KMS-11 (cell line): ENCODE measurements at regions not wholly inside any gene's neighbourhood (a gene's known extent, or its start where the extent isn't known, plus 50 kb on each side); places are given as distances from the start of the nearest gene placed in this dataset.

ENCODE experiments used
- H2AFZ ChIP-seq: fragments of 200-600 bp; sonication (generic); 2 replicates; pipeline ENCODE4 v1.6.1; 2016; ENCODE audit warnings: antibody characterized with exemption, mixed run types, low read depth
- H3K27ac ChIP-seq: fragments of 200-600 bp; sonication (generic); 2 replicates; pipeline ENCODE4 v1.6.1; 2016; ENCODE audit warnings: mild to moderate bottlenecking, mixed run types
- H3K27me3 ChIP-seq: fragments of 200-600 bp; sonication (generic); 2 replicates; pipeline ENCODE4 v1.6.1; 2017; ENCODE audit warnings: mild to moderate bottlenecking, low read depth, mixed run types, moderate library complexity; ENCODE audit not compliant: insufficient read depth
- H3K36me3 ChIP-seq: fragments of 200-600 bp; sonication (generic); 2 replicates; pipeline ENCODE4 v1.6.1; 2017; ENCODE audit warnings: mild to moderate bottlenecking, mixed run types; ENCODE audit not compliant: insufficient read depth
- H3K4me1 ChIP-seq: fragments of 200-600 bp; sonication (generic); 2 replicates; pipeline ENCODE4 v1.6.1; 2016; ENCODE audit warnings: mild to moderate bottlenecking, low read depth, mixed run types; ENCODE audit not compliant: poor library complexity, severe bottlenecking
- H3K4me2 ChIP-seq: fragments of 200-600 bp; sonication (generic); 2 replicates; pipeline ENCODE4 v1.7.0; 2016; ENCODE audit warnings: mild to moderate bottlenecking, mixed run types
- H3K4me3 ChIP-seq: fragments of 200-600 bp; sonication (generic); IDR thresholded peaks from 2 replicates; pipeline ENCODE4 v1.6.1; 2017; ENCODE audit warnings: low read depth, low read length, mixed read lengths; ENCODE audit not compliant: insufficient read depth
- H3K79me2 ChIP-seq: fragments of 200-600 bp; sonication (generic); 2 replicates; pipeline ENCODE4 v1.6.1; 2016; ENCODE audit warnings: low read depth, mixed run types; ENCODE audit not compliant: insufficient read depth
- H3K9ac ChIP-seq: fragments of 200-600 bp; sonication (generic); 2 replicates; pipeline ENCODE4 v1.6.1; 2016; ENCODE audit warnings: mild to moderate bottlenecking, mixed run types
- H4K20me1 ChIP-seq: fragments of 200-600 bp; sonication (generic); 2 replicates; pipeline ENCODE4 v1.6.1; 2016; ENCODE audit warnings: mild to moderate bottlenecking, mixed run types; ENCODE audit not compliant: insufficient read depth
- TF ChIP-seq, protein P1 (sequence below): fragments of 200-600 bp; sonication (generic); conservative IDR thresholded peaks from 2 replicates; pipeline ENCODE4 v1.6.1; 2017; ENCODE audit warnings: low read depth, mild to moderate bottlenecking, antibody characterized with exemption, low read length, moderate library complexity, mixed read lengths

DNA sequence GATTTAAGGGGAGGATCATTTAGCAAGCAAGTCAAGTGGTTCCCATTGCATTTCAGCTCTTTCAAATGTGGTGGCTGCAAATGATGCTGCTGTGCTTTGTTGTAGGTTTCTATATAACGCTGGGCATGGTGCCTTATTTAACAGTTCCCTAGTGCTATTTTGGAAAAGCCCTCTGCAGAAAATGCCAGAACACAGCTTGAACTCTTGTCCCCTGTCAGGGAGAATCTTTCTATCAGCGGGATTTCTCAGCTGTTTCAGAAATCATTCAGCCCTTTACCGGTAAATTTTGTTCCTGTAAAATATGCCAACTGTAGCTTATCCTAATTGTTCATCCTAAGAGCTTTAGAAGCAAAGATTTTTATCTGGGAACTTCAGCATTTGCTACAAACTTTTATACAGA lies 77.8 kb upstream of the DTNA start:
- no peak overlapping the region for H3K4me3 ChIP-seq
- H3K4me1 ChIP-seq, result no peaks in the 10 kb centered on the region
- no peaks in the 10 kb centered on the region for H3K36me3 ChIP-seq
- H3K27ac ChIP-seq, result no peak overlapping the region
- H3K9ac ChIP-seq, result no peak overlapping the region
- no peak overlapping the region for H3K4me2 ChIP-seq
- H2AFZ ChIP-seq, result no peak overlapping the region
- no peaks in the 10 kb centered on the region; the same call in 1 of the 2 replicates for H4K20me1 ChIP-seq
- H3K79me2 ChIP-seq, result no peaks in the 10 kb centered on the region
- no peaks in the 10 kb centered on the region for H3K27me3 ChIP-seq
- TF ChIP-seq, protein P1, sequence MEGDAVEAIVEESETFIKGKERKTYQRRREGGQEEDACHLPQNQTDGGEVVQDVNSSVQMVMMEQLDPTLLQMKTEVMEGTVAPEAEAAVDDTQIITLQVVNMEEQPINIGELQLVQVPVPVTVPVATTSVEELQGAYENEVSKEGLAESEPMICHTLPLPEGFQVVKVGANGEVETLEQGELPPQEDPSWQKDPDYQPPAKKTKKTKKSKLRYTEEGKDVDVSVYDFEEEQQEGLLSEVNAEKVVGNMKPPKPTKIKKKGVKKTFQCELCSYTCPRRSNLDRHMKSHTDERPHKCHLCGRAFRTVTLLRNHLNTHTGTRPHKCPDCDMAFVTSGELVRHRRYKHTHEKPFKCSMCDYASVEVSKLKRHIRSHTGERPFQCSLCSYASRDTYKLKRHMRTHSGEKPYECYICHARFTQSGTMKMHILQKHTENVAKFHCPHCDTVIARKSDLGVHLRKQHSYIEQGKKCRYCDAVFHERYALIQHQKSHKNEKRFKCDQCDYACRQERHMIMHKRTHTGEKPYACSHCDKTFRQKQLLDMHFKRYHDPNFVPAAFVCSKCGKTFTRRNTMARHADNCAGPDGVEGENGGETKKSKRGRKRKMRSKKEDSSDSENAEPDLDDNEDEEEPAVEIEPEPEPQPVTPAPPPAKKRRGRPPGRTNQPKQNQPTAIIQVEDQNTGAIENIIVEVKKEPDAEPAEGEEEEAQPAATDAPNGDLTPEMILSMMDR, result no peak

DNA sequence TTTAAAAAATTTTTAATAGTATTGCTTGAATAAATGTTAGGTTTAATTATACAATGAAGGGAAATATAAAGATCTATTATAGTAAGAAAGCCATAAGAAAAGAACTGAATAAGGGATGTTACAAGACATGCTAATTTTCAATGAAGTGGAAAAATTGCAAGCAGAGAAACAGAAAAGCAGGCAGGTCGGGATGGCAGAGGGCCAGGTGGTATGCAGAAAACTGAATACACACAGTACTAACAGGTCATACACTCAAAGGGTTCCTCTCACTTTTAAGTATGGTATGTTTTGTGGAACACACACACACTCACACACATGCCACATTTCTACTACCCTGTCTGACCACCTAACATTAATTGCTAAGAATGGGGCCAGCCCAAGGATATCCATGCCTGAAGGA lies 76.7 kb upstream of the DTNA start:
- Histone ChIP-seq H3K4me1 (no peaks in the 10 kb centered on the region), H3K4me3 (no peak overlapping the region), H3K27ac (no peak overlapping the region), H3K36me3 (no peaks in the 10 kb centered on the region), H3K4me2 (no peak overlapping the region), H4K20me1 (no peaks in the 10 kb centered on the region; the same call in 1 of the 2 replicates), H3K79me2 (no peaks in the 10 kb centered on the region), H3K27me3 (no peaks in the 10 kb centered on the region), H2AFZ (no peak overlapping the region), H3K9ac (no peak overlapping the region)
- TF ChIP-seq, protein P1, result no peak

DNA sequence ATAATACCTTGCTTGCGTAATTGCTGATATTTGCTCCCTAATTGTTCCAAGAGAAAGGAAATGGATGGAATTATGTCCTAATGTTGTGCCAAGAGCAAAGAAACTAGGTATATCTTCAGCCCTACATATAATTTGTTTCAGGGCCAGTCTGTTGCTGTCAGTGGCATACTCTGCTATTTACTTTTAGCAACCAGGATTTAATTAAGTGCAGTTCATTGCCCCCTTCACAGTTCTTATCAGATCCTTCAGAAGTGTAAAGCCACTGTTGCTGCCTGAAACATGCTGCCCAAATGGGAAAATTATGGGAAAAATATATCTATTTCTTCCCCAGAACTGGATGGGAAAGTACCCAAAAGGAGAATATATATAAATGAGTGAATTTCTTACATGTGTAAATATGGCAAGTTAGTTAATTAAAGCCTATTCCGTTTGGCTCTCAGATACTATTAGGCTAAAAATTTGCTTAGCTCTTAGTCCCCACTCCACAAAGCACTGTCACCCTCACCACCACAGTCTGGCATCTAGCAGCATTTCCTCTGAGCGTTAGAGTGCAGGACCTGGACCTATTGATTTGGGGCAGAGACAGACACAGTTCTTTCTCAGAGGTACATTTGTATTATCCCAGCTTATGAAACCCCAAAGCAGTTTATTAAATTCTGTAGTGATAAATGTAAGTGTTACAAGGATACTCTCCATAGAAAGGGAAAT lies 72.8 kb upstream of the DTNA start:
- no peaks in the 10 kb centered on the region for H3K27me3 ChIP-seq

DNA sequence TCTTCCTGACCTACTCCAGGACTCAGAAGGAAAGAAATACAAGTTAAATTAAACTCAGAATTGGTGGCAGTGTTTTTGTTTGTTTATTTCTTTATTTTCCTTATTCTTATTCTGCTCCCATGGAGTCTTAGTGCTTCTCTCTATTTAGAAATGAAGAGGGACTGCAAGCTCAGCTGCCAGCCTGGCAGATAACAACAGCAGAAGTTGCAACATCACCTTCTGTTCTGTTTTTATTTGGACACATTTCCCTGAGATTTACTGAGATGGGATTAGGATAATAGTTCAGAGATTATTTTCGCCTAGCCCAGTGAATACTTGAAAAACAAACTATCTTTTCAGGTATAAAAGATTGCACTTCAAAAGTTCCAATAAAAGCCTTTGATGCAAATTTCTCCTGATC lies 70.4 kb upstream of the DTNA start:
- no peak overlapping the region for H3K27ac ChIP-seq
- H3K9ac ChIP-seq, result no peak overlapping the region
- H3K4me3 ChIP-seq, result no peak overlapping the region
- no peaks in the 10 kb centered on the region for H3K79me2 ChIP-seq
- H3K4me1 ChIP-seq, result no peaks in the 10 kb centered on the region
- H3K27me3 ChIP-seq, result no peaks in the 10 kb centered on the region
- H3K36me3 ChIP-seq, result no peaks in the 10 kb centered on the region
- H2AFZ ChIP-seq, result no peak overlapping the region
- TF ChIP-seq, protein P1, result no peak
- H3K4me2 ChIP-seq, result no peak overlapping the region
- H4K20me1 ChIP-seq, result no peaks in the 10 kb centered on the region

More for the DNA sequence above, 72.8 kb upstream of the DTNA start:
- H3K4me1 ChIP-seq, result no peaks in the 10 kb centered on the region
- no peak overlapping the region for H3K27ac ChIP-seq
- TF ChIP-seq, protein P1, result no peak
- no peak overlapping the region for H3K9ac ChIP-seq
- H3K79me2 ChIP-seq, result no peaks in the 10 kb centered on the region
- no peaks in the 10 kb centered on the region; the same call in 1 of the 2 replicates for H4K20me1 ChIP-seq
- no peak overlapping the region for H3K4me2 ChIP-seq
- no peak overlapping the region for H3K4me3 ChIP-seq
- no peaks in the 10 kb centered on the region for H3K36me3 ChIP-seq
- no peak overlapping the region for H2AFZ ChIP-seq
